HPDE6-E6E7 (cell line): ENCODE measurements at regions not wholly inside any gene's neighbourhood (a gene's known extent, or its start where the extent isn't known, plus 50 kb on each side); places are given as distances from the start of the nearest gene placed in this dataset.

Experiments
- DNase-seq: peaks from one replicate; pipeline ENCODE4 v3.0.0; 2011; ENCODE audit warnings: missing footprints; ENCODE audit errors: extremely low spot score

DNA sequence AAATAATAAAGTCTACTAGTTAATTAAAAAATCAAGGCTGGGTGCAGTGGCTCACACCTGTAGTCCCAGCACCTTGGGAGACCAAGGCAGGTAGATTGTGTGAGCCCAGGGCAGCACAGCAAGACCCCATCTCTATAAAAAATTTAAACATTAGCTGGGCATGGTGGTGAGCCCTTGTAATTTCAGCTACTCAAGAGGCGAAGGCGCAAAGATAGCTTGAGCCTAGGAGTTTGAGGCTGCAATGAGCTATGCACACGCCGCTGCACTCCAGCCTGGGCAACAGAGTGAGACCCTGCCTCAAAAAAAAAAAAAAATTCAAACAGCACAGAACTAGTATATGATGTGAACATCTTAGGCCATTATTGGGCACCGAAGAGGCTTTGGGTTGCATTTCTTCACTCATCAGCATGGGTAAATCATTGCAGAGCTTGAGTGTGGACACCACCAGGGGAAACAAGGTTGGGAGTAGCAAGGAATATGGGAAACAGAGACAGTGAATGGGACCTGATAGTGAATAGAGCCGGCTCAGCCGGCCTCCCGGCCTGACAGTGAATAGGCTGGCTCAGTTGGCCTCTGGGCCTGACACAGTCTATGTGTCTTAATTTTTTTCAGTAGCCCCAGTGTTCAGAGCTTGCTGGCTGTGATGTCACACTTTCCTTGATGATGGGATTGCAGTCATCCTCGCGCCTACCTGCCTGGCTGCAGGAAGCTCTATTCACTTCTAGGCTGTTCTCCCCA lies 89.1 kb upstream of the ERRFI1 start:
- no peak for DNase-seq

DNA sequence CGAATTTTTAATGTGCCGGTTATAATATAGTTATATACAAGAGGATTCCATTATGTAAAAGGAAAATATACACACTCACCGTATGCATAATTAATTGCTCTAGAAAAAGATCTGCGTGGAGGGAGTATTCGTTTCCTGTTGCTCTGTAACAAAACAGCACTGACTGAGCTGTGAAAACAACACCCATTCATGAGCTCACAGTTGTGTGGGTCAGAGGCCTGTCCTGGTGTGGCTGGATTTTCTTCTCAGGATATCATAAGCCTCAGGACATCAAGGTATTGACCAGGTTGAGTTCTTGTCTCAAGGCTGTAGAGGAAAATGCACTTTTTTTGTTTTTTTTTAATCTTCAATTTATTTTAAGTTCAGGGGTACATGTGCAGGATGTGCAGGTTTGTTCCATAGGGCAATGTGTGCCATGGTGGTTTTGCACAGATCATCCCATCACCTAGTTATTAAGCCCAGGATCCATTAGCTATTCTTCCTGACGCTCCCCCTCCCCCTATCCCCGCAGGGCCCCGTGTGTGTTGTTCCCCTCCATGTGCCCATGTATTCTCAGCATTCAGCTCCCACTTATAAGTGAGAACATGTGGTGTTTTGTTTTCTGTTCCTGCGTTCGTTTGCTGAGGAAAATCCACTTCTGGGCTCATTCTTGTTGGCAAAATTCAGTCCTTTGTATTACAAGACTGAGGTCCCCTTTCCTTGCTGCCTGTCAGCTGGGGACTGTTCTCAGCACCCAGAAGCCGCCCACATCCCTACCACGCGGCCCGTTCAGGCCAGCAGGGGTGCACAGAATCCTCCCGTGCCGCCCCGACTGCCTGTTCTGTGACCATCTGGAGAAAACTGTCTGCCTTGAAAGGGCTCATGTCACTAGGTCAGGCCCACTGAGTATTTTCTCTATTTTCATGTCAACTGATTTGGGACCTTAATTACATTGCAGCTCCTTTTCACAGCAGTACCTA lies 87.4 kb upstream of the ERRFI1 start:
- no peak for DNase-seq

DNA sequence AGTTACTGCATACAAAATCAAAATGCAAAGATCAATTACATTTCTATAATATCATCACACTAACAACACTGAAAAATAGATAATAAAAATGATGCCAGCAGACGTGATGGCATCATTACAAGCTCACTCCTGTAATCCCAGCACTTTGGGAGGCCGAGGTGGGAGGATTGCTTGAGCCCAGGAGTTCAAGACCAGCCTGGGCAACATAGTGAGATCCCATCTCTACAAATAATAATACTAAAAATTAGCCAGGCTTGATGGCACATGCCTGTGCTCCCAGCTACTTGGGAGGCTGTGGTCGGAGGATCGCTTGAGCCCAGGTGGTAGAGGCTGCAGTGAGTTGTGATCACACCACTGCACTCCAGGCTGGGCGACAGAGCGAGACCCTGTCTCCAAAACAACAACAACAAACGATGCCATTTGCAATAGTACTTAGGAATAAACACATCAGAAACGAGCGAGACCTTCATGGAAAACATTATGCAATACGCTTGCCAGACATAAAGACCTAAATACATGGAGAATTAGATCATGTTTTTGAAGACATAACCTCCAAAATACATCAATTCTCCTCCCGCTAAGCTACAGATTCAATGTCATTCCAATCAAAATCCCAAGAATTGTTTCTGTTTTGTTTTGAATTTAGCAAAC lies 86.6 kb upstream of the ERRFI1 start:
- no peak for DNase-seq

DNA sequence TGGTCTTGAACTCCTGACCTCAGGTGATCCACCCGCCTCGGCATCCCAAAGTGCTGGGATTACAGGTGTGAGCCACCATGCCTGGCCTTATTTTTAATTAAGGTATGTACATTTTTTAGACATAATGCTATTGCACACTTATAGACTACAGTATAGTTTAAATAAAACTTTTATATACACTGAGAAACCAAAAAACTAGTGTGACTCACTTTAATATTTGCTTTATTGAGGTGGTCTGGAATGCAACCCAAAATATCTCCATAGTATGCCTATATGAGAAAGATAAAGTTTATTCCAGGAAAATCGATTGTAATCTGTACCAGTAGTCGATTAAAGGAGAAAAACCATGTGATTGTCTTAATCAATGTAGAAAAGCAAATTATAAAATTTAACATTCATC lies 85.5 kb upstream of the ERRFI1 start:
- no peak for DNase-seq

GRCh38 chr1:8109216-8109615 lies 83.1 kb upstream of the ERRFI1 start:
- no peak for DNase-seq

GRCh38 chr1:8107897-8108296 lies 81.8 kb upstream of the ERRFI1 start:
- DNase-seq = no peak

DNA sequence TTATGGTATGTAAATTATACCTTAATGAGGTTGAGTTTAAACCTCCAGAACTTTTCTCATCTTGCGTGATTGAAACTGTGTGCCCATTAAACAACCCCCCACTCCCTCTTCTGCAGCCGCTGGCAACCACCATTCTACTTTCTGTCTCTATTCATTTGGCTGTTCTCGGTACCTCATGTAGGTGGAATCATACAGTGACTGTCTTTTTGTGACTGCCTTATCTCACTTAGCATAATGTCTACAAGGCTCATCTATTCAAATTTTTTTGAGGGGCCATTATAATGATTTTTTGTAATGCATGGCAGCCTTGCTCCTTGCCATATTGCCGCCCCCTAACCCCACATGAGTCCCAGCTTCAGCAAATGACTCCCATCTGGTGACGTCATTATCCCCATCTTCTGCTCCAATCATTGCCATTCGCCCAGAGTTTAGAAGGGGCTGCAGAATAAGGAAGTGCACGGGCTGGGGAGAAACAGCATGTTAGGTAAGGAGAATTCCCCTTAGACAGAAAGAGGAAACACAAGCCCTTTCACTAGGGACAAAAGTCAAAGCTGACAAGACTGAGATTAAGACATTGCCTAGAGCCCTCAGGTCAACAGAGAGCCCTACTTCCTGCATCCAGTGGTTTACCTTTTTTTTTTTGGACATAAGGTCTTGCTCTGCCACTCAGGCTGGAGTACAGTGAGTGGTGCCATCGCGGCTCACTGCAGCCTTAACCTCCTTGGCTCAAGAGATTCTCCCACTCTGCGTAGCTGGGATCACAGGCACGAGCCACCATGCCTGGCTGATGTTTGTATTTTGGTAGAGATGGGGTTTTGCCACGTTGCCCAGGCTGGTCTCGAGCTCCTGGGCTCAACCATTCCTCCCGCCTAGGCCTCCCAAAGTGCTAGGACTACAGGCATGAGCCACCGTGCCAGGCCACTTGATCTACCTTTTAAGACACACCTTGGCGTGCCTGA lies 78.4 kb upstream of the ERRFI1 start:
- DNase-seq = no peak

DNA sequence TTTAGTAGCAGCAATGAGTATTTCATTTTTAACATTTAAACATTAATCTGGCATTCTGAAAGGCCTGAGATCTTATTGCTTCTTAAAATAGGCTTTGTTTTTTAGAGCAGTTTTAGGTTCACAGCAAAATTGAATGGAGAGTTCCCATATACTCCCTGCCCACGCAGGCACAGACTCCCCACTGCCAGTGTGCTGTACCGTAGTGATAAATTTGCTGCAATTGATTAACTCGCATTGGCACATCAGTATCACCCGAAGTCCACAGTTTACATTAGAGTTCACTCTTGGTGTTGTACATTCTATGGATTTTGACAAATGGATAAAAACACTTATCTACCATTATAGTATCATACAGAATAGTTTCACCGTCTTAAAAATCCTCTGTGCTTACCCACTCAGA lies 71.8 kb upstream of the ERRFI1 start:
- no peak for DNase-seq

GRCh38 chr1:8097077-8097799 lies 71.1 kb upstream of the ERRFI1 start:
- peak; percentile 83 for DNase-seq

DNA sequence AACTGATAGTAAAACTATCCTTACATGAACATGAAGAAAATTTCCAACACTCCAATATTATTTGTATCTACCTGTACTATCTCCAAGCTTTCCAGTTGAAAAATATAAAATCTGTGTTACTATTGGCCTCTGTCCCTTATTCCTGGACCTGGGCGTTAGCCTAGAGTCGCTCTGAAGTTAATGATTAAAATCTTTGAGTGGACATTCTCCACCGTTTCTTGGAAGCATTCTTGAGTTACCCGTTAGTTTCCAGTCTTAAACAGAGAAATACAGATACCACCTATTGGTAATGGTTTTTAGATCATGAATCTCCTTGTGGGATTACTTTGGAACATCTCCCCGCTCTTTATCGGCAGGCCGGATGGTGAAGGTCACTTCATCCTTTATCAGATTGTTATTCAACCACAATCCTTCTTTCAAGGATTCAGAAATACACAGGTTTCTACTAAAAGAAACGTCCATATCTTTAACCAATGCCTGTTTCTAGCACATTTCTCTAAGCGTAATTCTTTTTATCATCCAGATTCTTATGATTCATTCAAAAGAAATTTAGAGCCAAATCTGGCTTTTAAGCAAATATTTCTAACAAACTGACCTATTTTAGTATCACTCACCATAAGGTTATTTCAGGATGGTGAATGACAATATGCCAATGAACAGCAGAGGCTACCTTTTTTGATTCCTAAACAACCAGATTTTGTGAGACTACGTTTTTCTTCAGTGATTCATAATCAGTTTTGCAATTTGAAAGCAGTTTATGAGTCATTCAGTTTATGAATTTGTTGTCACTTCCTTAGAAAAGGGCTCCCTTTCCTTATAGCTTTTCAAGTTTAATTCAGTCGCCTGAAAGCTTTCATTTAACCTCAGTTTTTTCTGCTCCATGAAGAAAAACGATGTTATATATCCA lies 70.2 kb upstream of the ERRFI1 start:
- no peak for DNase-seq

GRCh38 chr1:8095584-8095983 lies 69.5 kb upstream of the ERRFI1 start:
- DNase-seq = no peak

DNA sequence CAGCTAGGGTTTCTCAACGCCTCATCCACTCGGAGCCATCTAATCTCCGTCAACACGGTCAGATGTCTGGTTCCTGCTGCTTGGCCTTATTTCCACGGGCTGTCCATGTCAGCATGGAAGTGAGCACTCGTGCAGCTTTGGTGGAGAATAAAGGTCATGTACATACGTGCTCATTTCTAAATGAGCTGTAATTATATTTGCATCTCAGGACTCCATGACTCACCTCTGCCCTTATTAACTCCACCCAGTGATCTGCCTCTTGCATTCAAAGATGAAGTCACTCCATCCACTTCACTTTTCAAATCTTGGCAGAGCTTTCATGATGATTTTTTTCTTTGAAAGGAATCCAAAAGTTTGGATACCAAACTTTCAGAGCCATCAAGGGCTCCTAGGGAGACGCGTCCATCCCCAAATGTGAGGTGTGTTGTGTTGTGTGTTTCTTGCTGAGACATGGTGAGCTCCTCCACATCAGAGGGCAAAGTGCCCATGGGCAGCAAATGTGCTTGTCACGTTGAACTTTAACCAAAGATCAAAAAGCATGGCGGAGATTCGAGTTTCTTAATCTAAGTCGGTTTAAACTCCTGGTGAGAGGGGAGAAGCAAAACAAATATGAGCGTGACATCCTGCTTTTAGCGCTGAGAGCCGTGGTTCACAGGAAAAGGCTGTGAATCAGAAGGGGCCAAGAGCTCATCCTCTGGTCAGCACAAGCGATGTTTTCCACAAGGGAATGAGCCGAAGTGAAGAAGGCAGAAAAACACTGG lies 68.6 kb upstream of the ERRFI1 start:
- DNase-seq = no peak

- no peak for DNase-seq
These were observed 67.3 kb upstream of the ERRFI1 start for GRCh38 chr1:8093221-8093980.

DNA sequence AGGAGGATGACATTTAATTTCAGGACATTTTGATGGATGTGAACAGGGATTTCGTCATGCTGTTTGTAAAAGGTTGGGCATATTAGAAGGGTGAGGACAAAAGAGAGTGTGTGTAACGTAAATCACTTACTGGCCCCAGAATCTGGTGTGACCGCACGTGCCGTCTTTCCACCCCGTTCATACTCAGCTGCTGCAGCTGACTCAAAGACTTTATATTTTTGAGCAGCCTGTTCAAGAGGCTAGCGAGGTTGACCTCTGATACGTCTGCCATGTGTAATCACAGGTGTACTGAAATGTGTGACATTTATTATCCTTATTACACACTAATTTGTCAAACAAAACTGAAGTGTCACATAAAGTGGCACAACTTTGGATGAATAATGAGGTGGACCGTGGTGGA lies 66.5 kb upstream of the ERRFI1 start:
- DNase-seq = no peak

DNA sequence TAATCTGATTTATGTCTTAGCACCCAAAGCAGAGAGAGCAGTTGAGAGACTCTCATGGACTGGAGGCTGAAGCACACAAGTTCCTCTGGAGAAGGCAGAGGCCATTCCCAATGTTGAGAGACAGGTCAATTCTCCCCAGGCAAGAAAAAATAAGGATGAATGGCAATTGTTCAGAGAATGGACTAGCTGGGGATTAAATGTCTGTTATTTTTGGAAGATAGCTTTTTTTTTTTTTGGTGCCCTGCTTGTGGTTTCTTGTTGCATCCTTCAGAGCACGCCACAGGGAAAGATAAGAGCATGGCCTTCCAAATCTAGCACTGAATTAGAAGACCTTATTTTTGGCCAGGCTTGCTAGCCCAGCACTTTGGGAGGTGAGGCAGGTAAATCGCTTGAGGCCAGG lies 65.6 kb upstream of the ERRFI1 start:
- DNase-seq = no peak

DNA sequence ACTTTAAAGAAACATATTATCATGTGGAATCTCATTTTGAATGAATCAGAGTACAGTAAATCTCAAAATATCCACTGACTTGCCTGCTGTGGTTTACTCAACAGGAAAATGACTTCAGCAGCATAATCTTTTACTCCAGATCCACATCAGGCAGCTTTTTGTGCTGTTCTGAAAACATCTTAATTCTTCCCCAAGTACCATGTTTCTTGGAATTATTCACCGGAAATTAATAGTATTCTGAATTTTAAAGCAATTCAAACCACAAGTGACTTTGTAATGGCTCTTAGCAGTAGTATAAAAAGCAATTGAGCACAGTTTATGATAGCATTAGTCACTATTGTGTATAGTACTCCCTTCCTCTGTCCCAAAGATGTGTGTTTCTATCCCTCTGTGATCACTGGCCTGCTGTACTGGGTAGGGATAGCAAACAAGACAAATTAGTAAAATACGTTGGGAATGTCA lies 64.2 kb upstream of the ERRFI1 start:
- peak; percentile 53 for DNase-seq

DNA sequence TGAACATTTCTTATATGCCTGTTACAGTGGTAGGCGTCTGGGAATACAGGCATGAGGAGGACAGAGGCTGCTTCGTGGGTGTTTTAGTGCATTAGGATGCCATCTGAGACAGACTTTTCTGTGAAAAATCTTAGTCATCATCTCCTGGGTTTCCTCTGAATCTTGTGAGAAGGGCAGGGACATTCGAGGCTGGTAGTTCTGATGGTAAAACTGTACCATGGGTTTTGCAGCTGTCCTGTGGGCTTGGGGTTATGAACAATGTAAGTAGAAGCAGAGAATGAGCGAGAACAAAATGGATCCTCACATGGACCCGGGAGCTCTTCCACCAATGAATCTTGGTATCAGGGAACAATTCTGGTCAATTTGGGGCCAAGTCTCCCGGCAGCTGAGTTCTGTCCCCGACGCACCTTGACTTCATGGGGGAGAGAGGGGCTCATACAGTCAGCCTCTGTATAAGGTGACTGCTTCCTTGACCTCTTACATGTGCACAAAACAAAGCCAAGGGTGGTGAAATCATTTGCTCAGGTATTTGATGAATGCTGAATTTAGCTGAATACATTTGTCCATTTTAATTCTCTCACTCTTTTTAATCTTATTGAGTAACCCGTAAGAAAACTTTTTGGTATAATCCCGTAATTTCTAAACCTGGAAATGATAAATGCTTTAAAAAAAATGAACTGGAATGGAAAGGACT lies 63.6 kb upstream of the ERRFI1 start:
- peak; percentile 13 for DNase-seq
